ENCODE measurements at regions not wholly inside any gene's neighbourhood (a gene's known extent, or its start where the extent isn't known, plus 50 kb on each side); places are given as distances from the start of the nearest gene placed in this dataset.

DNA sequence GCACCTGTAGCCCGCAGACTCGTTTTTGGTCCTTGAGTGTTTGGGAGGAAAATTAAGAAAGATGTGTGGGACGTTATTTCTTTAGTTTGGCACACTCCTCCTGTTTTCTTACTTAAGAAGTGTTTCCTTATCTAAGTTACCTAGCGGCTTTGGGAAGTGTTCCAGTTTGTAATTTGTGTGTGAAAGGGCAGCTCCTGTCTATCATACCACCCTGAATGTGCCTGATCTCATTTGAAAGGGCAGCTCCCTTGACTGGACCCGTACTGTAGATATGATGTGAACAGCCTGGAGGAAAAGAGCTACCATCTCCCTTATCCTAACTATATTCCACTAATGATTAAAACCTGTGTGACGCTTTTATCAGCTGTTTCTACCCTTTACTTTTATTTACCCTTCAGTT lies 314.3 kb downstream of the CHRM3 start:
- TF ChIP-seq CTCF (IDR thresholded peaks at IDR 0.05) (no peak), POLR2A (IDR thresholded peaks at IDR 0.05) (no peak), EP300 (IDR thresholded peaks at IDR 0.05) (no peak)

Measured in ovary (tissue), 3 donors.